HUES6 (cell line): ENCODE measurements at regions not wholly inside any gene's neighbourhood (a gene's known extent, or its start where the extent isn't known, plus 50 kb on each side); places are given as distances from the start of the nearest gene placed in this dataset.

Experiments
- H3K27ac ChIP-seq: 2 replicates; pipeline ENCODE4 v1.7.0; 2013; ENCODE audit warnings: low read depth, mild to moderate bottlenecking, low read length, inconsistent platforms
- H3K27me3 ChIP-seq: 2 replicates; pipeline ENCODE4 v1.6.1; 2013; ENCODE audit warnings: low read length; ENCODE audit not compliant: control insufficient read depth, insufficient read depth
- H3K36me3 ChIP-seq: 2 replicates; pipeline ENCODE4 v1.6.1; 2013; ENCODE audit warnings: low read length; ENCODE audit not compliant: control insufficient read depth, insufficient read depth
- H3K4me1 ChIP-seq: 2 replicates; pipeline ENCODE4 v1.6.1; 2013; ENCODE audit warnings: low read length; ENCODE audit not compliant: control insufficient read depth, insufficient read depth
- H3K4me3 ChIP-seq: 2 replicates; pipeline ENCODE4 v1.5.1; 2013; ENCODE audit warnings: low read depth, low read length
- H3K9ac ChIP-seq: one replicate; pipeline ENCODE4 v1.6.1; 2013; ENCODE audit warnings: mild to moderate bottlenecking, low read length
- H3K9me3 ChIP-seq: 2 replicates; pipeline ENCODE4 v1.6.1; 2013; ENCODE audit warnings: low read depth, low read length; ENCODE audit not compliant: control insufficient read depth, insufficient read depth

- H3K9ac ChIP-seq, result no peak overlapping the region
- H3K27me3 ChIP-seq, result no peaks in the 10 kb centered on the region
- H3K36me3 ChIP-seq, result no peaks in the 10 kb centered on the region
- no peaks in the 10 kb centered on the region for H3K9me3 ChIP-seq
- no peak overlapping the region for H3K4me3 ChIP-seq
- no peak overlapping the region for H3K27ac ChIP-seq
- H3K4me1 ChIP-seq, result peaks cover 19% of the 10 kb centered on the region
Observed at GRCh38 chr13:73913079-73913740, 221.0 kb downstream of the KLF12 start.

- Histone ChIP-seq H3K36me3 (no peaks in the 10 kb centered on the region), H3K4me3 (no peak overlapping the region), H3K27me3 (no peaks in the 10 kb centered on the region), H3K9ac (no peak overlapping the region), H3K9me3 (no peaks in the 10 kb centered on the region), H3K27ac (no peak overlapping the region), H3K4me1 (peaks cover 19% of the 10 kb centered on the region)
Observed at GRCh38 chr13:73911361-73911760, 222.8 kb downstream of the KLF12 start.

GRCh38 chr13:73910733-73911132, 223.5 kb downstream of the KLF12 start:
- Histone ChIP-seq H3K4me1 (peaks cover 19% of the 10 kb centered on the region), H3K4me3 (no peak overlapping the region), H3K27ac (no peak overlapping the region), H3K27me3 (no peaks in the 10 kb centered on the region), H3K36me3 (no peaks in the 10 kb centered on the region), H3K9ac (no peak overlapping the region), H3K9me3 (no peaks in the 10 kb centered on the region)

GRCh38 chr13:73908809-73909208, 225.4 kb downstream of the KLF12 start:
- H3K4me1 ChIP-seq, result peaks cover 11% of the 10 kb centered on the region
- H3K9ac ChIP-seq, result no peak overlapping the region
- H3K27ac ChIP-seq, result no peak overlapping the region
- no peaks in the 10 kb centered on the region for H3K36me3 ChIP-seq
- no peak overlapping the region for H3K4me3 ChIP-seq
- no peaks in the 10 kb centered on the region for H3K9me3 ChIP-seq
- peaks cover 8% of the 10 kb centered on the region; the same call in 1 of the 2 replicates for H3K27me3 ChIP-seq

GRCh38 chr13:73904625-73905024, 229.6 kb downstream of the KLF12 start:
- no peak overlapping the region for H3K9ac ChIP-seq
- H3K4me3 ChIP-seq, result no peak overlapping the region
- no peaks in the 10 kb centered on the region for H3K36me3 ChIP-seq
- H3K27ac ChIP-seq, result no peak overlapping the region
- H3K27me3 ChIP-seq, result peaks cover 22% of the 10 kb centered on the region; the same call in 1 of the 2 replicates
- H3K9me3 ChIP-seq, result no peaks in the 10 kb centered on the region
- H3K4me1 ChIP-seq, result no peaks in the 10 kb centered on the region

- Histone ChIP-seq H3K9me3 (no peaks in the 10 kb centered on the region), H3K4me1 (no peaks in the 10 kb centered on the region), H3K4me3 (no peak overlapping the region), H3K36me3 (no peaks in the 10 kb centered on the region), H3K27ac (no peak overlapping the region), H3K9ac (no peak overlapping the region), H3K27me3 (peaks cover 22% of the 10 kb centered on the region; the same call in 1 of the 2 replicates)
Observed at GRCh38 chr13:73903561-73903960, 230.6 kb downstream of the KLF12 start.

GRCh38 chr13:73902847-73903246, 231.4 kb downstream of the KLF12 start:
- Histone ChIP-seq H3K9me3 (no peaks in the 10 kb centered on the region), H3K27ac (no peak overlapping the region), H3K4me3 (no peak overlapping the region), H3K36me3 (no peaks in the 10 kb centered on the region), H3K9ac (no peak overlapping the region), H3K27me3 (peaks cover 22% of the 10 kb centered on the region; the same call in 1 of the 2 replicates), H3K4me1 (no peaks in the 10 kb centered on the region)

- peaks cover 22% of the 10 kb centered on the region; the same call in 1 of the 2 replicates for H3K27me3 ChIP-seq
- H3K4me3 ChIP-seq, result no peak overlapping the region
- H3K9ac ChIP-seq, result no peak overlapping the region
- no peaks in the 10 kb centered on the region for H3K4me1 ChIP-seq
- H3K27ac ChIP-seq, result no peak overlapping the region
- no peaks in the 10 kb centered on the region for H3K36me3 ChIP-seq
- no peaks in the 10 kb centered on the region for H3K9me3 ChIP-seq
Observed at GRCh38 chr13:73902296-73902695, 231.9 kb downstream of the KLF12 start.

- Histone ChIP-seq H3K9ac (no peak overlapping the region), H3K36me3 (no peaks in the 10 kb centered on the region), H3K4me1 (no peaks in the 10 kb centered on the region), H3K27me3 (peaks cover 22% of the 10 kb centered on the region; the same call in 1 of the 2 replicates), H3K4me3 (no peak overlapping the region), H3K9me3 (no peaks in the 10 kb centered on the region), H3K27ac (no peak overlapping the region)
Observed at GRCh38 chr13:73901324-73902068, 232.7 kb downstream of the KLF12 start.

GRCh38 chr13:73900591-73900990, 233.6 kb downstream of the KLF12 start:
- Histone ChIP-seq H3K27me3 (peaks cover 22% of the 10 kb centered on the region; the same call in 1 of the 2 replicates), H3K4me3 (no peak overlapping the region), H3K9ac (no peak overlapping the region), H3K36me3 (no peaks in the 10 kb centered on the region), H3K9me3 (no peaks in the 10 kb centered on the region), H3K4me1 (no peaks in the 10 kb centered on the region), H3K27ac (no peak overlapping the region)

GRCh38 chr13:73898899-73899298, 235.3 kb downstream of the KLF12 start:
- peaks cover 15% of the 10 kb centered on the region; the same call in 1 of the 2 replicates for H3K27me3 ChIP-seq

More at GRCh38 chr13:73898899-73899298, 235.3 kb downstream of the KLF12 start:
- Histone ChIP-seq H3K36me3 (no peaks in the 10 kb centered on the region), H3K9me3 (no peaks in the 10 kb centered on the region), H3K27ac (no peak overlapping the region), H3K9ac (no peak overlapping the region), H3K4me3 (no peak overlapping the region), H3K4me1 (no peaks in the 10 kb centered on the region)
